Stimulated activated effector memory CD8-positive, alpha-beta T cell treated with anti-CD3 and anti-CD28 coated beads, Interleukin-12 subunit alpha, Interleukin-12 subunit beta, amount 100 ng/mL, for 72 hours (primary cell): ENCODE measurements at regions not wholly inside any gene's neighbourhood (a gene's known extent, or its start where the extent isn't known, plus 50 kb on each side); places are given as distances from the start of the nearest gene placed in this dataset.
"Not testable (repeated sequence)": the region's sequence is repeated elsewhere in the genome, so short reads cannot be mapped to it uniquely, and the experiment has no call there.

ENCODE experiments used
- ATAC-seq: fragments of 150-1000 bp; cut with Tn5 transposase; 2 replicates; pipeline ENCODE4 v1.10.0; 2021
- DNase-seq, 2 donors: peaks; one replicate each; pipeline ENCODE4 v3.0.0; 2021 to 2022; ENCODE audit warnings: low spot score in 2 of 2
- H3K27ac Mint-ChIP-seq: one replicate; pipeline ENCODE4 v1.8.0; 2022; ENCODE audit warnings: mild to moderate bottlenecking, mixed read lengths
- H3K36me3 Mint-ChIP-seq: one replicate; pipeline ENCODE4 v1.8.0; 2022; ENCODE audit warnings: mild to moderate bottlenecking, mixed read lengths
- H3K4me1 Mint-ChIP-seq: one replicate; pipeline ENCODE4 v1.8.0; 2022; ENCODE audit warnings: mixed read lengths
- H3K4me3 Mint-ChIP-seq: one replicate; pipeline ENCODE4 v1.8.0; 2022; ENCODE audit warnings: mild to moderate bottlenecking, mixed read lengths
- H3K9me3 Mint-ChIP-seq: one replicate; pipeline ENCODE4 v1.8.0; 2022; ENCODE audit warnings: mixed read lengths

DNA sequence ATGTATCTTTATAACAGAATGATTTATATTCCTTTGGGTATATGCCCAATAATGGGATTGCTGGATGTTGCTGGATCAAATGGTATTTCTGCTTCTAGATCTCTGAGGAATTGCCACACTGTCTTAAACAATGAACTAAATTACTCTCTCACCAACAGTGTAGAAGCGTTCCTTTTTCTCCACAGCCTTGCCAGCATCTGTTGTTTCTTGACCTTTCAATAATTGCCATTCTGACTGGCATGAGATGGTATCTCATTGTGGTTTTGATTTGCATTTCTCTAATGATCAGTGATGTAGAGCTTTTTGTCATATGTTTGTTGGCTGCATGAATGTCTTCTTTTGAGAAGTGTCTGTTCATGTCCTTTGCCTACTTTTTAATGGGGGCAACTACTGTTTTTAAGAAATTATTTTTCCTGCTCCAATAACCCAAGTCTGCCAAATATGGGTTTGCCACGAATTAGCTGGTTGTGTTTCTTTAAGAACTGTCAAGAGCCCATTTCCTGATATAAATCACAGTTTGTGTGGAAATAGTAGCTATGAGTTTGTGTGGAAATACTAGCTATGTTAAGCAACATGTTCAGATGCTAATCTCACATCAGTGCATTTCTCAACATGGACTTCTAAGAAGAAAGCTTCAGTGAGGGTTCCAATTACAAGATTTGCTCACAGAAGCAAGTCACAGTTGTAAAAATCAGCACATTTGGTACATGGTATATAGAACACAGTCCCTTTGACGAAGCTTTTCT lies 259.4 kb downstream of the ANAPC1 start:
- Mint-ChIP-seq H3K36me3 (peaks cover 7% of the 10 kb centered on the region), H3K9me3 (peaks cover 19% of the 10 kb centered on the region), H3K27ac (no peak overlapping the region), H3K4me3 (no peak overlapping the region), H3K4me1 (peaks cover 26% of the 10 kb centered on the region)
- no peak for DNase-seq
- ATAC-seq, result peak; percentile 27

DNA sequence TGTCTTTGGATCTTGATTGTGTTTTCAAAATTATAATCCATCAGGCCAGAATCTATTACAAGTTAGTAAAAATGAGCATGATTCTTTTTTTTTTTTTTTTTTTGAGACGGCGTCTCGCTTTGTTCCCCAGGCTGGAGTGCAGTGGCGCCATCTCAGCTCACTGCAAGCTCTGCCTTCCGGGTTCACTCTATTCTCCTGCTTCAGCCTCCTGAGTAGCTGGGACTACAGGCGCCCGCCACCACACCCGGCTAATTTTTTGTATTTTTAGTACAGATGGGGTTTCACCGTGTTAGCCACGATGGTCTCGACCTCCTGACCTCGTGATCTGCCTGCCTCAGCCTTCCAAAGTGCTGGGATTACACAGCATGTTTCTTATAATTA lies 258.8 kb downstream of the ANAPC1 start:
- not testable (repeated sequence) for H3K36me3 Mint-ChIP-seq, H3K4me3 Mint-ChIP-seq, ATAC-seq, DNase-seq, H3K27ac Mint-ChIP-seq
- Mint-ChIP-seq H3K9me3 (peaks cover 24% of the 10 kb centered on the region), H3K4me1 (peaks cover 26% of the 10 kb centered on the region)

GRCh38 chr2:111626037-111626864 lies 257.7 kb downstream of the ANAPC1 start:
- peak; percentile 97 for ATAC-seq
- Mint-ChIP-seq H3K9me3 (peaks cover 27% of the 10 kb centered on the region), H3K4me1 (peaks cover 21% of the 10 kb centered on the region), H3K4me3 (peak overlapping the region; percentile 17), H3K27ac (peak overlapping the region; percentile 6), H3K36me3 (peaks cover 7% of the 10 kb centered on the region)
- peak in 1 of 2 donors; percentile 50 for DNase-seq

DNA sequence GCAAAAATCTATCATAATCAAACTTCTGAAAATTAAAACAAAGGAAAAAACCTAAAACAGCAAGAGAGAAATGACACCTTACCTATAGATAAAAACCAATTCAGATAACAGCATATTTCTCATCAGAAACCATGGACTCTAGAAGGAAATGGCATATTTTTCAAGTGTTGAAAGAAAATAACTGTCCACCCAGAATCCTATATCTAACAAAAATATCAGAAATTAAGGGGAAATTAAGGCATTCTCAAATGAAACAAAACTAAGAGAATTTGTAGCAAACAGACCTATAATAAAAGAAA lies 257.2 kb downstream of the ANAPC1 start:
- peaks cover 21% of the 10 kb centered on the region for H3K4me1 Mint-ChIP-seq
- no peak overlapping the region for H3K4me3 Mint-ChIP-seq
- DNase-seq, result no peak
- peaks cover 7% of the 10 kb centered on the region for H3K36me3 Mint-ChIP-seq
- ATAC-seq, result no peak
- peaks cover 27% of the 10 kb centered on the region for H3K9me3 Mint-ChIP-seq
- H3K27ac Mint-ChIP-seq, result no peak overlapping the region

DNA sequence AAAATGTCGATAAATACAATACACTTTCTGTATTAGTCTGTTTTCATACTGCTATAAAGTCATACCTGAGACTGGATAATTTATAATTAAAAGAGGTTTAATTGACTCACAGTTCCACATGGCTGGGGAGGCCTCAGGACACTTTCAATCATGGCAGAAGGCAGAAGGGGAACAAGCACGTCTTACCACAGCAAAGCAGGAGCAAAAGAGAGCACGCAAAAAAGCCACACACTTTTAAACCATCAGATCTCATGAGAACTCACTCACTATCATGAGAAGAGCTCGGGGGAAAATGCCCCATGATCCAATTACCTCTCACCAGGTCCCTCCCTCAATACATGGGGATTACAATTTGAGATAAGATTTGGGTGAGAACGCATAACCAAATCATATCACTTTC lies 256.7 kb downstream of the ANAPC1 start:
- ATAC-seq (no peak), DNase-seq (no peak)
- Mint-ChIP-seq H3K27ac (no peak overlapping the region), H3K36me3 (peaks cover 7% of the 10 kb centered on the region), H3K4me3 (no peak overlapping the region), H3K9me3 (peaks cover 27% of the 10 kb centered on the region), H3K4me1 (peaks cover 22% of the 10 kb centered on the region)

DNA sequence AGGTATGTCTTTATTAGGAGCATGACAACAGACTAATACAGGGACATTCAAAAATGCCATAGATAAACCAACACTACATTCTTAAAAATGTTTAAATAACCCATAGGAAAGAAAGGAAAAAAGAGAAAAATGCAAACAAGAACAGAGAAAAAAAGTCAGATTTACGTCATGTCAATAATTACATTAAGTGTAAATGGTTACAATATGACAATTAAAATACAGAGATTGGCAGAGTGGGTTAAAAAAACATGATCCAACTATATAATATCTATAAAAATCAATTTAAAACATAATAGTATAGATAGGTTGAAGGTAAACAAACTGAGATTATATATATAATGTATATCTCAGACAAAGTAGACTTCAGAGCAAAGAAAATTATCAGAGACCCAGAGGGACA lies 255.8 kb downstream of the ANAPC1 start:
- Mint-ChIP-seq H3K4me3 (no peak overlapping the region), H3K4me1 (peaks cover 31% of the 10 kb centered on the region), H3K27ac (no peak overlapping the region), H3K36me3 (peaks cover 7% of the 10 kb centered on the region), H3K9me3 (peaks cover 27% of the 10 kb centered on the region)
- ATAC-seq (no peak), DNase-seq (no peak)

GRCh38 chr2:111629983-111630382 lies 254.0 kb downstream of the ANAPC1 start:
- no peak overlapping the region for H3K4me3 Mint-ChIP-seq
- peaks cover 7% of the 10 kb centered on the region for H3K36me3 Mint-ChIP-seq
- DNase-seq (no peak), ATAC-seq (no peak)
- H3K27ac Mint-ChIP-seq, result no peak overlapping the region
- peaks cover 27% of the 10 kb centered on the region for H3K9me3 Mint-ChIP-seq
- peaks cover 42% of the 10 kb centered on the region for H3K4me1 Mint-ChIP-seq

GRCh38 chr2:111632661-111633060 lies 251.3 kb downstream of the ANAPC1 start:
- H3K27ac Mint-ChIP-seq, result peak overlapping the region; percentile 20
- peak; percentile 80 for ATAC-seq
- DNase-seq, result no peak

DNA sequence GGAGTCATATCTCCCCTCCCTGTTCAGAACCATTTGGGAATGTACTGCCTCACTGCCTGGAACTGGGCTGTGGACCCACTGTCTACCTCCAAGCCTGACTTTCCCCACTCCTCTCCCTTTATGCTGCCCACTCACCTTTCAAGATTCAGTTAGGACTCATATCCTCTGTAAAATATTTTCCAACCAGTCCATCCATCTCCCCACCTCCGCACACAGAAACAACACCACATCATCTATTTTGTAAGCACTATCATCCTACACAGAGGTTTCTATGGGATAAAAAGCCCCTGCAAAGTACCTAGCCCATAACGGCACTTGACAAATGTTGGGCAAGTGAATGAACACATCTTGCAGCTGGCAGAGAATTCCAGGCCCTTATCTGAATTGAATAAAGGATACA lies 250.8 kb downstream of the ANAPC1 start:
- DNase-seq (no peak), ATAC-seq (no peak)
- Mint-ChIP-seq H3K4me3 (no peak overlapping the region), H3K27ac (peak overlapping the region; percentile 20), H3K36me3 (no peaks in the 10 kb centered on the region), H3K4me1 (peaks cover 25% of the 10 kb centered on the region), H3K9me3 (peaks cover 21% of the 10 kb centered on the region)

More at GRCh38 chr2:111632661-111633060, 251.3 kb downstream of the ANAPC1 start:
- Mint-ChIP-seq H3K36me3 (no peaks in the 10 kb centered on the region), H3K9me3 (peaks cover 24% of the 10 kb centered on the region), H3K4me1 (peaks cover 25% of the 10 kb centered on the region), H3K4me3 (no peak overlapping the region)

- Mint-ChIP-seq H3K4me1 (peaks cover 25% of the 10 kb centered on the region), H3K27ac (peak overlapping the region; percentile 20), H3K9me3 (peaks cover 19% of the 10 kb centered on the region), H3K4me3 (no peak overlapping the region), H3K36me3 (no peaks in the 10 kb centered on the region)
- no peak for ATAC-seq
- DNase-seq, result no peak
These were observed 250.3 kb downstream of the ANAPC1 start for GRCh38 chr2:111633643-111634042.

- peak overlapping the region; percentile 20 for H3K27ac Mint-ChIP-seq
- H3K9me3 Mint-ChIP-seq, result peaks cover 18% of the 10 kb centered on the region
- no peak overlapping the region for H3K4me3 Mint-ChIP-seq
- H3K36me3 Mint-ChIP-seq, result no peaks in the 10 kb centered on the region
- peaks cover 25% of the 10 kb centered on the region for H3K4me1 Mint-ChIP-seq
- peak; percentile 83 for ATAC-seq
- no peak for DNase-seq
These were observed 249.8 kb downstream of the ANAPC1 start for GRCh38 chr2:111634050-111634794.

- no peak for ATAC-seq
- Mint-ChIP-seq H3K9me3 (peaks cover 14% of the 10 kb centered on the region), H3K4me1 (peaks cover 25% of the 10 kb centered on the region), H3K27ac (no peak overlapping the region), H3K4me3 (no peak overlapping the region), H3K36me3 (no peaks in the 10 kb centered on the region)
- DNase-seq, result no peak
These were observed 248.9 kb downstream of the ANAPC1 start for GRCh38 chr2:111634995-111635538.

DNA sequence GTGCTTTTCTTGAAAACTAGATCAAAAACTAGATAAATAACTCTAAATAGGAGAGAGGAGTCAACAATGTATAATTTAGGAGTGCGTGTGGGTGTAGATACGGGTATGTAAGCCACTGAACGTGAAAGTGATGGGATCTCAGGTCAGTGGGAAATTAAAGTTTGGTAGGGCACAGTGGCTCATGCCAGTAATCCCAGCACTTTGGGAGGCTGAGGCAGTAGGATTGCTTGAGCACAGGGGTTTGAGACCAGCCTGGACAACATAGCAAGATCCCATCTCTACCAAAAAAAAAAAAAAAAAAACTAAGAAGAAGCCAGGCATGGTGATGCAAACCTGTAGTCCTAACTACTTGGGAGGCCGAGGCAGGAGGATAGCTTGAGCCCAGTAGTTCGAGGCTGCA lies 247.1 kb downstream of the ANAPC1 start:
- no peak overlapping the region for H3K27ac Mint-ChIP-seq
- no peak for ATAC-seq
- no peak for DNase-seq
- no peak overlapping the region for H3K4me3 Mint-ChIP-seq
- H3K36me3 Mint-ChIP-seq, result no peaks in the 10 kb centered on the region
- H3K4me1 Mint-ChIP-seq, result peaks cover 32% of the 10 kb centered on the region
- H3K9me3 Mint-ChIP-seq, result peaks cover 10% of the 10 kb centered on the region

DNA sequence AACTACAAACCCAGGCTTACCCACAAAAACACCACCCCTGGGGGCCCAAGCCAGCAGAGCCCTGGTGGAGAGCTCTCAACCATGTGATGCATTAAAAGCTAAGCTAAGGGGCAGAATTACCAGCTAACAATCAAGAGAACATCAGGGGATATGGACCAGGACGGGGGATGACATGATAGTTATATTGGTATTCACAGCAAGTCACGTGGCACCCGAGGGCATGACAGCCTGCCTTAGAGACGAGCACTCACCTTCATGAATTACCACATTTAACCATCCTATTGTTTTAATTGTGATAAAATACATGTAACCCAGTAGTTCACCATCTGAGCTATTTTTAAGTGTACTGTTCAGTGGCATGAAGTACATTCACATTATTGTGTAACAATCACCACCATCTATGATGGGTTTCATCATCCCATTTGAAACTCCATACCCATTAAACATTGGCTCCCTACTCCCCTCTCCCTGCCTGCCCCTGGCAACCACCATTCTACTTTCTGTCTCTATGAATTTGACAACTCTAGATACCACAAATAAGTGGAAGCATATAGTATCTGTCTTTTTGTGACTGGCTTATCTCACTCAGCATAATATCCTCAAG lies 245.6 kb downstream of the ANAPC1 start:
- DNase-seq, result peak in 1 of 2 donors; percentile 20
- Mint-ChIP-seq H3K27ac (no peak overlapping the region), H3K4me1 (peaks cover 20% of the 10 kb centered on the region), H3K4me3 (no peak overlapping the region), H3K36me3 (no peaks in the 10 kb centered on the region), H3K9me3 (peaks cover 10% of the 10 kb centered on the region)
- no peak for ATAC-seq

DNA sequence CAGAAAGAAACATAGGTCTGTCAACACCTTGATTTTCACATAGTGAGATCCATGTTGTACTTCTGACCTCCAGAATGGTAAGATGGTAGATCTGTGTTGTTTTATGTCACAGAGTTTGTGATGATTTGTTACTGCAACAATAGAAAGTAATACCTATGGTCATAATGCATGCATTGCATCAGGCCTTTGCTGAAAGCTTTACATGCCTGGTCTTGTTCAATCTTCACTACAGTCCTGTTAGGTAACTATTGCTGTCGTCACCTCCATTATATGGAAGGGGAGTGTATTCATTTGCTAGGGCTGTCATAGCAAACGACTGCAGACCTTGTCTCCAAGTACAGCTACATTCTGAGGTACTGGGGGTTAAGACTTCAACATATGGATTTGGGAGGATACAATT lies 243.5 kb downstream of the ANAPC1 start:
- no peak overlapping the region for H3K4me3 Mint-ChIP-seq
- H3K9me3 Mint-ChIP-seq, result peaks cover 10% of the 10 kb centered on the region
- DNase-seq (no peak), ATAC-seq (no peak)
- H3K36me3 Mint-ChIP-seq, result no peaks in the 10 kb centered on the region
- H3K4me1 Mint-ChIP-seq, result peaks cover 7% of the 10 kb centered on the region
- no peak overlapping the region for H3K27ac Mint-ChIP-seq
